Right atrium auricular region (tissue), 2 donors: ENCODE measurements at regions not wholly inside any gene's neighbourhood (a gene's known extent, or its start where the extent isn't known, plus 50 kb on each side); places are given as distances from the start of the nearest gene placed in this dataset.
"Not testable (repeated sequence)": the region's sequence is repeated elsewhere in the genome, so short reads cannot be mapped to it uniquely, and the experiment has no call there.

Experiments used
- DNase-seq: peaks from one replicate; pipeline ENCODE4 v3.0.0-alpha.2; 2019; ENCODE audit warnings: low spot score
- H3K27ac ChIP-seq, 2 donors: fragments of 200-600 bp; sonication (generic); 1 replicate in 1 of 2; 2 replicates in 1 of 2; pipeline ENCODE4 v1.5.1; 2016 to 2019
- H3K27me3 ChIP-seq, 2 donors: fragments of 200-600 bp; sonication (generic); one replicate each; pipeline versions ENCODE4 v1.5.1 to v1.6.0; 2017 to 2019
- H3K36me3 ChIP-seq: fragments of 200-600 bp; sonication (generic); one replicate; pipeline ENCODE4 v1.5.1; 2016
- H3K4me1 ChIP-seq, 2 donors: fragments of 200-600 bp; sonication (generic); one replicate each; pipeline versions ENCODE4 v1.5.1 to v1.6.0; 2017 to 2019
- H3K4me3 ChIP-seq, 2 donors: fragments of 200-600 bp; sonication (generic); 1 replicate in 1 of 2; 2 replicates in 1 of 2; pipeline ENCODE4 v1.5.1; 2017 to 2019; ENCODE audit warnings: mild to moderate bottlenecking in 1 of 2, moderate library complexity in 1 of 2
- H3K9me3 ChIP-seq, 2 donors: fragments of 200-600 bp; sonication (generic); one replicate each; pipeline ENCODE4 v1.5.1; 2019
- CTCF ChIP-seq, 2 donors: fragments of 200-600 bp; sonication (generic); IDR thresholded peaks; one replicate each; pipeline ENCODE4 v1.5.1; 2019; ENCODE audit warnings: antibody characterized with exemption in 2 of 2

- Histone ChIP-seq H3K9me3 (no peaks in the 10 kb centered on the region), H3K36me3 (no peaks in the 10 kb centered on the region), H3K27ac (no peak overlapping the region), H3K27me3 (no peaks in the 10 kb centered on the region), H3K4me3 (no peak overlapping the region), H3K4me1 (no peaks in the 10 kb centered on the region)
- DNase-seq = no peak
- TF ChIP-seq CTCF (IDR thresholded peaks at IDR 0.05) = no peak
These were observed 108.5 kb downstream of the ZNF330 start for GRCh38 chr4:141329174-141329569.

- Histone ChIP-seq H3K9me3 (no peaks in the 10 kb centered on the region), H3K36me3 (no peaks in the 10 kb centered on the region), H3K27ac (no peak overlapping the region), H3K4me1 (no peaks in the 10 kb centered on the region), H3K27me3 (no peaks in the 10 kb centered on the region), H3K4me3 (no peak overlapping the region)
- no peak for TF ChIP-seq CTCF (IDR thresholded peaks at IDR 0.05)
- DNase-seq = no peak
These were observed 109.9 kb downstream of the ZNF330 start for GRCh38 chr4:141330616-141331015.

- no peak for TF ChIP-seq CTCF (IDR thresholded peaks at IDR 0.05)
- Histone ChIP-seq H3K27ac (peak overlapping the region in 1 of 2 donors; percentile 69), H3K36me3 (no peaks in the 10 kb centered on the region), H3K27me3 (no peaks in the 10 kb centered on the region), H3K4me3 (peak overlapping the region in 1 of 2 donors; percentile 55), H3K4me1 (no peaks in the 10 kb centered on the region), H3K9me3 (no peaks in the 10 kb centered on the region)
- DNase-seq = no peak
These were observed 111.1 kb downstream of the ZNF330 start for GRCh38 chr4:141331534-141332358.

- H3K27me3 ChIP-seq, H3K4me1 ChIP-seq, H3K9me3 ChIP-seq, DNase-seq, H3K36me3 ChIP-seq: not testable (repeated sequence)
- Histone ChIP-seq H3K4me3 (peak overlapping the region; percentile 40 to 55), H3K27ac (peak overlapping the region; percentile 69 to 70)
These were observed 111.9 kb downstream of the ZNF330 start for GRCh38 chr4:141332359-141333181.

GRCh38 chr4:141333456-141334230 is 112.9 kb downstream of the ZNF330 start:
- DNase-seq = not testable (repeated sequence)

DNA sequence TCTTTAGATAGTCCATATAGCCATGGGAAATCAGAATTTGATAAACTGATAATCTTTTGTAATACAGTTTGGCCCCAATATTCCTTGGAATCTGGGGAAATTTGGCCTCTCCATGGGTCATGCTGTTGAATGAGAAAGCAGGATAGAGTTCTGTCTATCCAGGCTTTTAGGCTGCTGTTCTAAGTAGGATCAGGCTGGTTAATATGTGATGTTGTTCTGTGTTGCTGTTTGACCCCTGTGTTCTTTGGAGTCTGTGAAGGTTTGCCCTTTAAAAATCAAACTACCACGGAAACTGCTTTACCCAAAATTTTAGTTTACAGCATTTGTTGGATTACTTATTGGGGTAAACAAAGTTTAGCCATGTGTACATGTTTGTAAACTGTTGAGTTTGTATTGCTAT is 114.5 kb downstream of the ZNF330 start:
- Histone ChIP-seq H3K9me3 (no peaks in the 10 kb centered on the region), H3K4me1 (no peaks in the 10 kb centered on the region), H3K27ac (peak overlapping the region; percentile 68 to 73), H3K36me3 (no peaks in the 10 kb centered on the region), H3K4me3 (no peak overlapping the region), H3K27me3 (no peaks in the 10 kb centered on the region)
- TF ChIP-seq CTCF (IDR thresholded peaks at IDR 0.05) = no peak
- DNase-seq = no peak

More at GRCh38 chr4:141333456-141334230, 112.9 kb downstream of the ZNF330 start:
- not testable (repeated sequence) for H3K4me1 ChIP-seq, H3K9me3 ChIP-seq, H3K36me3 ChIP-seq, H3K27me3 ChIP-seq
- peak overlapping the region; percentile 68 to 73 for H3K27ac ChIP-seq
- H3K4me3 ChIP-seq = peak overlapping the region; percentile 40 to 55
